Activated CD8-positive, alpha-beta T cell treated with anti-CD3 and anti-CD28 coated beads for 36 hours (primary cell): ENCODE measurements at regions not wholly inside any gene's neighbourhood (a gene's known extent, or its start where the extent isn't known, plus 50 kb on each side); places are given as distances from the start of the nearest gene placed in this dataset.

Source experiments
- ATAC-seq: fragments of 200-7000 bp; cut with Tn5 transposase; one replicate; pipeline ENCODE4 v1.10.0; 2021; ENCODE audit warnings: mild to moderate bottlenecking, moderate library complexity
- CTCF ChIA-PET: fragments of 350-600 bp; sonication (Branson Sonifier 250); formaldehyde crosslinking; loops from one replicate; lab custom pipeline; 2021; ENCODE audit warnings: antibody characterized with exemption; lab: Charles Lee
- POLR2A ChIA-PET: fragments of 350-600 bp; sonication (Branson Sonifier 250); formaldehyde crosslinking; loops from one replicate; lab custom pipeline; 2021; ENCODE audit warnings: antibody characterized with exemption; lab: Charles Lee
- DNase-seq: peaks from one replicate; pipeline ENCODE4 v3.0.0-alpha.2; 2020
- H3K27ac Mint-ChIP-seq: one replicate; pipeline ENCODE4 v1.8.0; 2021; ENCODE audit warnings: mild to moderate bottlenecking, mixed read lengths
- H3K27me3 Mint-ChIP-seq: one replicate; pipeline ENCODE4 v1.8.0; 2021; ENCODE audit warnings: mixed read lengths
- H3K36me3 Mint-ChIP-seq: one replicate; pipeline ENCODE4 v1.8.0; 2021; ENCODE audit warnings: low read depth, mixed read lengths
- H3K4me1 Mint-ChIP-seq: one replicate; pipeline ENCODE4 v1.8.0; 2021; ENCODE audit warnings: low read depth, mixed read lengths
- H3K4me3 Mint-ChIP-seq: one replicate; pipeline ENCODE4 v1.8.0; 2021; ENCODE audit warnings: mild to moderate bottlenecking, moderate library complexity, mixed read lengths
- H3K9me3 Mint-ChIP-seq: one replicate; pipeline ENCODE4 v1.8.0; 2021; ENCODE audit warnings: mixed read lengths
- CTCF ChIP-seq: fragments of 200-600 bp; IDR thresholded peaks from one replicate; pipeline ENCODE4 v1.8.0; 2022; ENCODE audit warnings: antibody characterized with exemption, mild to moderate bottlenecking
- intact Hi-C: fragments of 100-400 bp; cut with micrococcal nuclease; formaldehyde crosslinking; loops from one replicate; pipeline ENCODE4 v1.10.0; 2022

- TF ChIP-seq CTCF, result no peak
- Mint-ChIP-seq H3K4me1 (no peaks in the 10 kb centered on the region), H3K27ac (no peak overlapping the region), H3K27me3 (no peaks in the 10 kb centered on the region), H3K36me3 (no peaks in the 10 kb centered on the region), H3K9me3 (peaks cover 7% of the 10 kb centered on the region), H3K4me3 (no peak overlapping the region)
- intact Hi-C loops, result no loop called here
- CTCF ChIA-PET, result interaction anchor here (1.0 kb wide), 1 partner anchor 214 kb away, joined by 3 read pairs; no protein-coding TSS in a partner anchor
- no peak for ATAC-seq
- POLR2A ChIA-PET, result no interaction called here
- no peak for DNase-seq
Measured at GRCh38 chr4:11281720-11282119, 147.0 kb downstream of the HS3ST1 start.

- Mint-ChIP-seq H3K4me3 (no peak overlapping the region), H3K27me3 (peaks cover 3% of the 10 kb centered on the region), H3K4me1 (no peaks in the 10 kb centered on the region), H3K27ac (no peak overlapping the region), H3K9me3 (peaks cover 6% of the 10 kb centered on the region), H3K36me3 (no peaks in the 10 kb centered on the region)
- intact Hi-C loops, result no loop called here
- no peak for TF ChIP-seq CTCF
- CTCF ChIA-PET, result no interaction called here
- POLR2A ChIA-PET, result interaction anchor here (0.6 kb wide), 1 partner anchor 162 kb away, joined by 4 read pairs; no protein-coding TSS in a partner anchor
- no peak for ATAC-seq
- no peak for DNase-seq
Measured at GRCh38 chr4:11271263-11271662, 157.4 kb downstream of the HS3ST1 start.

GRCh38 chr4:11268149-11268548, 160.5 kb downstream of the HS3ST1 start:
- Mint-ChIP-seq H3K9me3 (peaks cover 6% of the 10 kb centered on the region), H3K4me3 (no peak overlapping the region), H3K27me3 (peaks cover 3% of the 10 kb centered on the region), H3K36me3 (no peaks in the 10 kb centered on the region), H3K27ac (no peak overlapping the region), H3K4me1 (no peaks in the 10 kb centered on the region)
- no peak for TF ChIP-seq CTCF
- POLR2A ChIA-PET, result no interaction called here
- no peak for DNase-seq
- intact Hi-C loops, result no loop called here
- no peak for ATAC-seq
- CTCF ChIA-PET, result no interaction called here

- no peak for TF ChIP-seq CTCF
- intact Hi-C loops, result no loop called here
- no peaks in the 10 kb centered on the region for H3K36me3 Mint-ChIP-seq
- ATAC-seq (no peak), DNase-seq (no peak)
- peaks cover 6% of the 10 kb centered on the region for H3K9me3 Mint-ChIP-seq
- peaks cover 3% of the 10 kb centered on the region for H3K27me3 Mint-ChIP-seq
- H3K4me1 Mint-ChIP-seq, result no peaks in the 10 kb centered on the region
- CTCF ChIA-PET, result no interaction called here
- H3K27ac Mint-ChIP-seq, result no peak overlapping the region
- no peak overlapping the region for H3K4me3 Mint-ChIP-seq
- POLR2A ChIA-PET, result no interaction called here
Measured at GRCh38 chr4:11264841-11265240, 163.9 kb downstream of the HS3ST1 start.

GRCh38 chr4:11264346-11264745, 164.3 kb downstream of the HS3ST1 start:
- Mint-ChIP-seq H3K36me3 (no peaks in the 10 kb centered on the region), H3K27ac (no peak overlapping the region), H3K4me3 (no peak overlapping the region), H3K9me3 (peaks cover 6% of the 10 kb centered on the region), H3K27me3 (peaks cover 3% of the 10 kb centered on the region), H3K4me1 (no peaks in the 10 kb centered on the region)
- TF ChIP-seq CTCF, result no peak
- ATAC-seq, result no peak
- no peak for DNase-seq
- POLR2A ChIA-PET, result no interaction called here
- CTCF ChIA-PET, result no interaction called here
- intact Hi-C loops, result no loop called here
